HepG2 (cell line): ENCODE measurements at regions not wholly inside any gene's neighbourhood (a gene's known extent, or its start where the extent isn't known, plus 50 kb on each side); places are given as distances from the start of the nearest gene placed in this dataset.

Experiments used
- NCOA5 ChIP-seq: sonication (generic); formaldehyde crosslinking; IDR thresholded peaks from 2 replicates; pipeline ENCODE4 v1.4.0; 2020; ENCODE audit warnings: missing genetic modification reagents
- ONECUT2 ChIP-seq: sonication (generic); formaldehyde crosslinking; IDR thresholded peaks from 2 replicates; pipeline ENCODE4 v1.4.0; 2020; ENCODE audit warnings: missing genetic modification reagents
- ZBTB33 ChIP-seq: sonication (generic); formaldehyde crosslinking; IDR thresholded peaks from 2 replicates; pipeline ENCODE4 v1.4.0; 2020; ENCODE audit warnings: missing genetic modification reagents
- ZMYM3 ChIP-seq: sonication (generic); formaldehyde crosslinking; IDR thresholded peaks from 2 replicates; pipeline ENCODE4 v1.5.1; 2020; ENCODE audit warnings: mild to moderate bottlenecking, missing genetic modification reagents
- ZNF318 ChIP-seq: sonication (generic); formaldehyde crosslinking; IDR thresholded peaks from 2 replicates; pipeline ENCODE4 v1.4.0; 2020; ENCODE audit warnings: mild to moderate bottlenecking, missing genetic modification reagents
- ZNF609 ChIP-seq: sonication (generic); formaldehyde crosslinking; IDR thresholded peaks from 2 replicates; pipeline ENCODE4 v1.4.0; 2020; ENCODE audit warnings: mild to moderate bottlenecking, missing genetic modification reagents, borderline replicate concordance
- ZNF883 ChIP-seq: sonication (generic); formaldehyde crosslinking; IDR thresholded peaks from 2 replicates; pipeline ENCODE4 v1.5.1; 2020; ENCODE audit warnings: mild to moderate bottlenecking, missing genetic modification reagents; ENCODE audit errors: not compliant biosample characterization
- ZSCAN29 ChIP-seq: sonication (generic); formaldehyde crosslinking; conservative IDR thresholded peaks from 2 replicates; pipeline ENCODE4 v1.4.0; 2020; ENCODE audit warnings: mild to moderate bottlenecking, missing genetic modification reagents
- TF ChIP-seq, protein P1 (sequence below): sonication (generic); formaldehyde crosslinking; IDR thresholded peaks from 2 replicates; pipeline ENCODE4 v1.4.0; 2020; ENCODE audit warnings: low read depth, mild to moderate bottlenecking, missing genetic modification reagents
- TF ChIP-seq, protein P2 (sequence below): IDR thresholded peaks from 2 replicates; pipeline ENCODE4 v1.6.1; 2016

- TF ChIP-seq, protein P1, sequence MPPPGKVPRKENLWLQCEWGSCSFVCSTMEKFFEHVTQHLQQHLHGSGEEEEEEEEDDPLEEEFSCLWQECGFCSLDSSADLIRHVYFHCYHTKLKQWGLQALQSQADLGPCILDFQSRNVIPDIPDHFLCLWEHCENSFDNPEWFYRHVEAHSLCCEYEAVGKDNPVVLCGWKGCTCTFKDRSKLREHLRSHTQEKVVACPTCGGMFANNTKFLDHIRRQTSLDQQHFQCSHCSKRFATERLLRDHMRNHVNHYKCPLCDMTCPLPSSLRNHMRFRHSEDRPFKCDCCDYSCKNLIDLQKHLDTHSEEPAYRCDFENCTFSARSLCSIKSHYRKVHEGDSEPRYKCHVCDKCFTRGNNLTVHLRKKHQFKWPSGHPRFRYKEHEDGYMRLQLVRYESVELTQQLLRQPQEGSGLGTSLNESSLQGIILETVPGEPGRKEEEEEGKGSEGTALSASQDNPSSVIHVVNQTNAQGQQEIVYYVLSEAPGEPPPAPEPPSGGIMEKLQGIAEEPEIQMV (CRISPR knock-in tag): no peak
- no peak for TF ChIP-seq ONECUT2 (CRISPR knock-in tag)
- TF ChIP-seq, protein P2, sequence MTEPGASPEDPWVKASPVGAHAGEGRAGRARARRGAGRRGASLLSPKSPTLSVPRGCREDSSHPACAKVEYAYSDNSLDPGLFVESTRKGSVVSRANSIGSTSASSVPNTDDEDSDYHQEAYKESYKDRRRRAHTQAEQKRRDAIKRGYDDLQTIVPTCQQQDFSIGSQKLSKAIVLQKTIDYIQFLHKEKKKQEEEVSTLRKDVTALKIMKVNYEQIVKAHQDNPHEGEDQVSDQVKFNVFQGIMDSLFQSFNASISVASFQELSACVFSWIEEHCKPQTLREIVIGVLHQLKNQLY (CRISPR knock-in tag): no peak
- no peak for TF ChIP-seq ZNF883 (CRISPR knock-in tag)
- peak; percentile 43; the same call in 1 of the 2 replicates for TF ChIP-seq ZMYM3 (CRISPR knock-in tag)
- TF ChIP-seq ZNF609 (CRISPR knock-in tag): 0 out of 2 replicates have a peak, but pooled peaks have one; percentile 18
- TF ChIP-seq ZBTB33 (CRISPR knock-in tag): peak; percentile 89
- 0 out of 2 replicates have a peak, but pooled peaks have one; percentile 68 for TF ChIP-seq ZSCAN29 (CRISPR knock-in tag)
- TF ChIP-seq ZNF318 (CRISPR knock-in tag): 0 out of 2 replicates have a peak, but pooled peaks have one; percentile 24
- TF ChIP-seq NCOA5 (CRISPR knock-in tag): no peak
Measured at GRCh38 chr20:50387218-50387995, 122.8 kb upstream of the PTPN1 start (continued).
